Right renal pelvis (tissue), 4 donors: ENCODE measurements at regions not wholly inside any gene's neighbourhood (a gene's known extent, or its start where the extent isn't known, plus 50 kb on each side); places are given as distances from the start of the nearest gene placed in this dataset.

Source experiments
- DNase-seq, 4 donors: peaks; one replicate each; pipeline ENCODE4 v3.0.0-alpha.2; 2013; ENCODE audit warnings: low read depth in 4 of 4, low spot score in 3 of 4, missing footprints in 1 of 4

GRCh38 chr3:7897655-7898054, 604.0 kb upstream of the LMCD1 start:
- no peak for DNase-seq

DNA sequence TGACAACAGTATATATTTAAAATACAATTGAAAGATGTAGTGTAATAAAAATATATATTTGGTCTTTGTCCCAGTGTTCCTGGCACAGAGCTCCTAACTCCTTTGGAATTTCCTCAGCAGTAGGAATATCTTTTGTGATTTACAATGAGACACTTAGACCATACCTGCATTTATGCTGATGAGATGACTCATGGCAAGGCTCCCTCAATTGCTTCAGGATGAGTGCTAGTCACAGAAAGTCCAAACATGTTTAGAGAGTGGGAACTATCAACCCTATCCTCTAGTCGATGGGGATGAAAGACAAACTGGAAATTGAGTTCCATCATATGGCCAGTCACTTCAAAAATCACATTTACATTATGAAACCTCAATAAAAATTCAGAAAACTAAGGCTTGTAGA, 588.3 kb upstream of the LMCD1 start:
- DNase-seq: no peak

DNA sequence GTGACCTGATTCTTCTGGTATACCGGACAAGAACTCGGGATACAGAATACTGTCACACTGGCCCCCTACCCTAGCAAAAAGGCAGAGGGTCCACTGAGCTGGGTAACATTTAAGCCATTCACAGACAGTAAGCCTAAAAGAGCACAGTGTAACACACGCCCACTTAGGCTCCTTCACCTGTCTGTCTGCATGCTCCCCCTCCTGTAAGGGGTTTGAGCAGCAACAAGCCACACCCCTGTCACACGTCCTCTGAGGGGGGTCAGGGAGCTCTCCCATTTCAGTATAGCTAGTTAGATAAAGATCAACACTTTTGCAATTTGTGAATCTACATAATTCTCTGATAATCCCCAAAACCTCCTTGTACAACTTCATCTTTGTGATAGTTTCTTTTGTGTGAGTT, 586.3 kb upstream of the LMCD1 start:
- no peak for DNase-seq

- no peak for DNase-seq
Observed at GRCh38 chr3:7917443-7918151, 584.0 kb upstream of the LMCD1 start.

GRCh38 chr3:7920211-7920610, 581.4 kb upstream of the LMCD1 start:
- DNase-seq: no peak

DNA sequence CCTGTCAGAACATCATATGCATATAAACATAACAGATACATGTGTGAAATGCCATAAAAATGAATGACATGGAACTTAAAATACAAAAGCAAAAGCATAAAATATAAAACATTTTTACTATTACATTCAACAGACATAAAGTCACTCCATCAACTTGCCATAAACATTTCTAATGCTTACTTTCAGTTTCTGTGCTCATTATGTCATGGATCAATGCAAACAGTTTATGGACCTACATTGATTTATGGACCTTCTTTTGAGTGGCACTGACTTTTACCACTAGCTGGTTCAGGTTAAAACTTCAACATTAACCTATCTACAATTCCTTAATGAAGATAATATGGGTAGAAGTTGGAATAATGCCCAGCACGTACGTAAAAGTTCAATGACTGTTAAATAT, 577.4 kb upstream of the LMCD1 start:
- DNase-seq: no peak

DNA sequence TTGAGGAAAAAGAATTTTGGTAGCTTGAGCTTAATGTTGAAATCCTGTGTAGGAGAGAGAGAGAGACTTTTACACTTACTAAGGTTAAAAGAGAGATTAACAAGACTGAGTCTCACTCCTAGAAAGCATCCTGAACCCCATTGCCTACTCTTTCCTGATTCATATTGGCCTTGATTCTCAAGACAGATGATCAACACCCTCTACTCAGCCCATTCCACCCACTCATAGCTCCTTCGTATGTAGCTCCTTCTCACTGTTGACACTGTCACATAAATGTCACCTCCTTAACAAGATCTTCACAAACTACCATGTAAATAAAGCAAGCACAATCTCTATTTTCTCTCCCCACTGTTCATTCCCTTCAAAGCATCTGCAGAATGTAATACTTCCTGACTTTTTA, 574.6 kb upstream of the LMCD1 start:
- DNase-seq: no peak

GRCh38 chr3:7927864-7928263, 573.8 kb upstream of the LMCD1 start:
- no peak for DNase-seq

DNA sequence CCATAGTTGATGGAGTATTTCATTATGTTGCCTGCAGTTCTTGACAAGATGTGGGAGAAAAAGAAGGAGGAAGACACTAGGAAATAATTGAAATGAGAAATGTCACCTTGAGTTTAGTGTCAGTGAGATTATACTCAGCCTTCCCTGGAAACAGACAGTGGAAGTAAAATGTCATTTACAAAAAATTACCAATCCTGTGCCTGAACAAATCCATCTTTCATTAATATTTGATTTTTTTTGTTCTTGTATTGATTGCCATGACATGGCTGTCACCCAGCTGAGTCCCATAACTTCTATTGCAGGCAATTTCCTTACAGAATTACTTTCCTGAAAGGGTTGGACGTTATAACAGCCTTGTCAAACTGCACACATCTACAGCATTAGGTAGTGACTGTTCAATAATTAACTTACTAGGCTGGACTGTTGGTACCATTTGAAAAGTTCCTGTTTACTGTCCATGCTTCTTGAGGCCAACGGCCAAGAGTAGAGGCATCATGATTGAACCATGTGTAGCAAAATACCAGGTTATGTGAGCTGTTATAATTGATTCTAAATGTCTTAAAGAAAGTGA, 572.2 kb upstream of the LMCD1 start:
- no peak for DNase-seq

- no peak for DNase-seq
Observed at GRCh38 chr3:7934362-7934761, 567.3 kb upstream of the LMCD1 start.

GRCh38 chr3:7947930-7948329, 553.7 kb upstream of the LMCD1 start:
- DNase-seq: no peak

GRCh38 chr3:7950890-7951289, 550.7 kb upstream of the LMCD1 start:
- DNase-seq: no peak

GRCh38 chr3:7953449-7954014, 548.1 kb upstream of the LMCD1 start:
- no peak for DNase-seq

- no peak for DNase-seq
Observed at GRCh38 chr3:7957024-7957423, 544.6 kb upstream of the LMCD1 start.

DNA sequence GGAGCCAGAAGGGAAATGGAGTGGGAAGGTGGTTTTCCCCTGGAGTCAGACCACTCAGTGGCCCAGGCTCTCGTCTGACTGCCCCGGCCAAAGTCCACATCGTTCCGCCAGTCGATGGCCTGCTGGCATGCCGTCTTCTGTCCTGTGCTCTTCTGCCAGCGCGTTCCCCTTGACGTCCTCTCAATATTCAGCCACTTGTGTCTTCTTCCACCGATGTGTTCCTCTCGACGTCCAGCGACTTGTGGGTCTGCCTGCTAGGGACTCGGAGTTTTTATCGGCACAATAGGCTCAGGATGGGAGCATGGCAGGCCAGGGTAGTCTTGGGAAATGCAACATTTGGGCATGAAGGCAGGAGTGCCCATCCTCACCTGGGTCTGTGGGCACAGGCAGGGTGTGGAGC, 542.5 kb upstream of the LMCD1 start:
- DNase-seq: no peak

DNA sequence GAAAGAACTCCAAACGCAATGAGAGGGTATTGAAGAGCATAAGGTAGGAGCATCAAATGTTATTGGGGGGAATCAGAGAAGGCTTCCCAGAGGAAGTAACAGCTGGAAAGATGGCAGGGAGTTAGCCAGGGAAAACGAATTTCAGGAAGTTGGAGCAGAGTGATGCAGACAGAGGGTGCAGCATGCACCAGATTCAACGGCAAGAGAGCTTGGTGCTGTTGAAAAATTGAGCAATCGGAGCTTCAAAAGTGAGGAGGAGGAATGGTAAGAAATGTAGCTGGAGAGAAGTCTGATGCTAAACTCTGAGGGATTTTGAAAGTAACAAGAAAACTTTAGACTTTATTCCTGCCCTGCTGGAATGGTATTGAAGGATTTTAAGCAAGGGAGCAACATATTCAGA, 541.0 kb upstream of the LMCD1 start:
- DNase-seq: no peak

- no peak for DNase-seq
Observed at GRCh38 chr3:7962301-7962700, 539.3 kb upstream of the LMCD1 start.

- DNase-seq: no peak
Observed at GRCh38 chr3:7964899-7965298, 536.7 kb upstream of the LMCD1 start.

DNA sequence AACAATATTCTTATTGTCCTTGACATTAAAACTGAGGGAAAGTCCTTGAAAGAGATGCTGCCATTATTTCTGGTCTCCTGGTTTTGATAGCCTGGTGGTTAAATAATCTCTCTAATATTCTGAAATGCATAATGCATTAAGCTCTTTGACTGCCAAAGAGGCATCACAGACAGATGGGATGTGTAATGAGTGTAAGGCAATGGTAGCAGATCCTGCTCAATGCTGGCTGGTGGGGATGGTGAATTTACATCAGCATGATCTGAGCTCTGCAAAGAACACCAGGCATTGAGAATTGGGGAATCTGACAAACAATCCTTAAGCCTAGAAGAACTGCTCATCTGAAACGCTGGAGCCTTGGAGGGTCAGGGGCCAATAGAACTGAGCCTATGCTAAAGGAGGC, 528.6 kb upstream of the LMCD1 start:
- no peak for DNase-seq

DNA sequence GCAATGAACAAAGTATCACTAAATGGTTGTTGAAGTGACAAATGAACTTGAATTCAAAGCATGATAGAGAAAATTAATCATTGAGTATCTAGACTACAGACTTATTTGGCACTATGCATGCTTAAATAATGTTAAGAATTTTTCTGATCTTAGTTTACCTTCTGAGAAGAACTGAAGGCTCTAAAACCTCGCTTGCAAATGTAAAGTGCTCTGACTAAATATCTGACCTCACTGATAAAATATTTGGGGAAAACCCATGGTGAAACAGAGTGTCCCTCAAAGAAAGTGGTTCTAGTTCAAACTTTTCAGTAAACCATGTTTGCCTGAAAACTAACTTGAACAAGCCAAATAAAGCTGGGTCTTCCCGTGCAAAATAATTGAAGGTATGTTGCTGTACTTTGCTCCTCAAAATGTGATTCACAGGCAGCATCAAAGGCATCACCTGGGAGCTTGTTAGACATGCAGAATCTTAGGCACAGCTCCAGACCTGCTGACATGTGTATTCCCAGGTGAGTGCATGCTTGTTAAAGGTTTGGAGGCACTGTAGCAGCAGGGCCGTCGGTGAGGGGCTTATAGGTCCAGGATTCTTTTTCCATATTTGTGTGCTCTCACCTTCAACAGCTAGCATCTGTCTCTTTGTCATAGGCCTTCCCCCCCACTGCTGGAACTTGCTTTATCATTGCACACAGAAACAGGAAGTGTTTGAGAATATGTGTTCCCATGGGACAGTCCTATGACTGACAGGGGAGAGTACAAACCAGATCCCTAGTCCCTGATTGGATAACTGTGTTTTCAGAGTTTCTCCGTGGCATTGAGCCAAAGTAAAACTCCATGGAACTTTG, 524.2 kb upstream of the LMCD1 start:
- DNase-seq: peak in 1 of 4 donors; percentile 36

DNA sequence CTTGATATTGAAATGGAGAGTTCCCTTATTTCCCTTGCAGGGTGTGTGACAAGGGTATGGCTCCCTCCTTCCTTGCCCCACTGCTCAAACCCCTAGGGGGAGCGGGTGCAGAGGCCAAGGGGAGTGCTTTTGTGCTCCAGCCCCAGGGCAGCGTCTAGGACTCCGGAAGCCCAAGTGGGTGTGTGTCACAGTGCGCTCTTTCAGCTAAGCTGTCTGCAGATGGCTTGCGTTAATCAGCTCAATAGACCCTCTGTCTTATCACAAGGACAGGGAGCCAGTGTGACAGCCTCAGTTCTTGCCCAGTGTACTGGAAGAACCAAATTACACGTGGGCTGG, 523.6 kb upstream of the LMCD1 start:
- no peak for DNase-seq

- no peak for DNase-seq
Observed at GRCh38 chr3:7982126-7982525, 519.5 kb upstream of the LMCD1 start.
